HUES6 (cell line): ENCODE measurements at regions not wholly inside any gene's neighbourhood (a gene's known extent, or its start where the extent isn't known, plus 50 kb on each side); places are given as distances from the start of the nearest gene placed in this dataset.

ENCODE experiments used
- H3K27ac ChIP-seq: 2 replicates; pipeline ENCODE4 v1.7.0; 2013; ENCODE audit warnings: low read depth, mild to moderate bottlenecking, low read length, inconsistent platforms
- H3K27me3 ChIP-seq: 2 replicates; pipeline ENCODE4 v1.6.1; 2013; ENCODE audit warnings: low read length; ENCODE audit not compliant: control insufficient read depth, insufficient read depth
- H3K36me3 ChIP-seq: 2 replicates; pipeline ENCODE4 v1.6.1; 2013; ENCODE audit warnings: low read length; ENCODE audit not compliant: control insufficient read depth, insufficient read depth
- H3K4me1 ChIP-seq: 2 replicates; pipeline ENCODE4 v1.6.1; 2013; ENCODE audit warnings: low read length; ENCODE audit not compliant: control insufficient read depth, insufficient read depth
- H3K4me3 ChIP-seq: 2 replicates; pipeline ENCODE4 v1.5.1; 2013; ENCODE audit warnings: low read depth, low read length
- H3K9ac ChIP-seq: one replicate; pipeline ENCODE4 v1.6.1; 2013; ENCODE audit warnings: mild to moderate bottlenecking, low read length
- H3K9me3 ChIP-seq: 2 replicates; pipeline ENCODE4 v1.6.1; 2013; ENCODE audit warnings: low read depth, low read length; ENCODE audit not compliant: control insufficient read depth, insufficient read depth

DNA sequence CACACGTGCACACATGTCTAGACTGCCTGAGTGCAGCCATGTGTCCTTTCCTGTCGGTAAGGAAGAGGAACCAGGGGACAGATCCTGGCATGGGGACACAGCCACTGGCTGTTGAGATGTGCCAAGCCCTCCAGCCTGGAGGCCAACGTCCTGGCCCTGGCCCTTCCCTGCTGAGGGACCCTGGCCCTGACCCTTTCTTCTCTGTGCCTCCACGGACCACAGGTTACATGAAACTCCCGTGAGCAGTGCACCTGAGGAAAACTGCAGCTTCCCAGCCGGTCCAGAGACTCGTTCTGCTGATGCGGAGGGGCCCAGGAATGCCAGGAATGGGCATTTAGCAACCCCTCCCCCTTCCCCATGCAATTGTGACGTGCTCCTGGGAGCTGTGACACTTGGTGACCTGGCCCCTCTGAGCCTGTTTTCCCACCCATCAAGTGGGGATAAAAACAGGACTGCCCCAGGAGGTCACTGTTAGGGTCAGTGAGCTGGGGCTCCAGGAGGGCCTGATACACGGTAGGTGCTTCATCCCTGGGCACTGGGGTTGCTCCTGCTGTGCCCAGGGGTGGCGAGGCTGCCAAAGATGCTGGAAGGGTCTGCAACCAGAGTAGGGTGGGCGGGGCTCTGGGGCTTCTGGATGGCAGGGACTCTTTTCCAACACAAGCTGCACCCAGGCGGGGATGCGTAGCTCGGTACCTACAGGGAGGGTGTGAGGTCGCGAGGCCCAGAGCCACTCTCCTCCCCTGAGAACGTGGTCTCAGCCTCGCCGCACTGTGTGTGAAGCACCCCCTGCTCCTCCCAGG, 151.5 kb downstream of the C9orf50 start:
- peaks cover 1% of the 10 kb centered on the region for H3K9me3 ChIP-seq
- H3K27ac ChIP-seq, result no peak overlapping the region

GRCh38 chr9:129467739-129468666, 152.9 kb downstream of the C9orf50 start:
- Histone ChIP-seq H3K27ac (no peak overlapping the region), H3K9ac (no peak overlapping the region)

More for the DNA sequence above, 151.5 kb downstream of the C9orf50 start:
- Histone ChIP-seq H3K4me3 (no peak overlapping the region), H3K4me1 (peaks cover 58% of the 10 kb centered on the region), H3K9ac (peak overlapping the region; percentile 24), H3K27me3 (no peaks in the 10 kb centered on the region), H3K36me3 (no peaks in the 10 kb centered on the region)

GRCh38 chr9:129467004-129467588, 153.8 kb downstream of the C9orf50 start:
- peaks cover 54% of the 10 kb centered on the region for H3K4me1 ChIP-seq
- no peak overlapping the region for H3K27ac ChIP-seq
- H3K36me3 ChIP-seq, result no peaks in the 10 kb centered on the region
- H3K9ac ChIP-seq, result no peak overlapping the region
- H3K9me3 ChIP-seq, result no peaks in the 10 kb centered on the region
- H3K4me3 ChIP-seq, result no peak overlapping the region
- H3K27me3 ChIP-seq, result no peaks in the 10 kb centered on the region

More at GRCh38 chr9:129467739-129468666, 152.9 kb downstream of the C9orf50 start:
- Histone ChIP-seq H3K36me3 (no peaks in the 10 kb centered on the region), H3K4me1 (peaks cover 61% of the 10 kb centered on the region), H3K27me3 (no peaks in the 10 kb centered on the region), H3K4me3 (no peak overlapping the region), H3K9me3 (no peaks in the 10 kb centered on the region)

- H3K9me3 ChIP-seq, result no peaks in the 10 kb centered on the region
- H3K4me1 ChIP-seq, result peaks cover 51% of the 10 kb centered on the region
- H3K9ac ChIP-seq, result no peak overlapping the region
- no peaks in the 10 kb centered on the region for H3K27me3 ChIP-seq
- H3K36me3 ChIP-seq, result no peaks in the 10 kb centered on the region
- no peak overlapping the region for H3K27ac ChIP-seq
- H3K4me3 ChIP-seq, result no peak overlapping the region
Measured at GRCh38 chr9:129465834-129466535, 154.9 kb downstream of the C9orf50 start.

DNA sequence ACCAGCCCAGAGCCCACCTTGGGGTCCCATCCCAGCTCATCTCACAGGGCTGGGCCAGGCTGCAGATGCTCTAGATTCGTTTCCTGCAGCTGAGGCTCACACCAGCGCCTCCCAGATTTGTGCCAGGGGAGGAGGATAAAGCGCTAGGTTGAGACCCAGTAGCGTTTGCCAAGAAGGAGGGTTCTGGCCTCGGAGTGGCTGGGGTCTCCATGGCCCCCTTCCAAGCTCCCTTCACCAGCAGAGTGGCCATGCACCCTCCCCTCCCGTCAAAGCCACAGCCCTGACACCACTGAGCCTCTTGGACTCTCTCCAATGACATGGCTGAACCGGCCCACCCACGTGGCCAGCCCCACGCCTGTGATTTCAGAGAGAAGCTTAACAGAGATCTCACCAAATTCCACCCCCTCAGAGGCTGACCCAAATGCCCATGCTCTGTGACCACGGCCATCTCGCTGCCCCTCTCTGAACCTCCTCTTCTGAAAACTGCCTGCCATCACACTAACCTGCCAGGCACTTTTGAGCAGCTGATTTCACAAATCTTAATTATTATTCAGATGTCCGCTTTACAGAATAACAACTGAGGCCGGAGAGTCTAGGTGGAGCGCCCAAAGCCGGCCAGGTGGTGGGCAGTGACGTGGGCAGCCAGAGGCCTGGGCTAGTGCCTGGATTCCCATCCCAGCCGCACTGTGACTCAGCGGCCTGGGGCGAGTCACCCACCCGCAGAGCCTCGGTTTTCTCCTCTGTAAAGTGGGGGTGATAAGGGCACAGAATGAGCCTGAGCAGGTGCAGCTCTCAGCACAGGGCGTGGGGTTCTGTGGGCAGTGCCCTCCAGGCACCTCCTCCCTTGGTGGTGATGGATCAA, 155.7 kb downstream of the C9orf50 start:
- no peak overlapping the region for H3K9ac ChIP-seq
- H3K27ac ChIP-seq, result no peak overlapping the region
- no peaks in the 10 kb centered on the region for H3K36me3 ChIP-seq
- no peaks in the 10 kb centered on the region for H3K9me3 ChIP-seq
- peaks cover 48% of the 10 kb centered on the region for H3K4me1 ChIP-seq
- H3K27me3 ChIP-seq, result no peaks in the 10 kb centered on the region
- H3K4me3 ChIP-seq, result no peak overlapping the region

DNA sequence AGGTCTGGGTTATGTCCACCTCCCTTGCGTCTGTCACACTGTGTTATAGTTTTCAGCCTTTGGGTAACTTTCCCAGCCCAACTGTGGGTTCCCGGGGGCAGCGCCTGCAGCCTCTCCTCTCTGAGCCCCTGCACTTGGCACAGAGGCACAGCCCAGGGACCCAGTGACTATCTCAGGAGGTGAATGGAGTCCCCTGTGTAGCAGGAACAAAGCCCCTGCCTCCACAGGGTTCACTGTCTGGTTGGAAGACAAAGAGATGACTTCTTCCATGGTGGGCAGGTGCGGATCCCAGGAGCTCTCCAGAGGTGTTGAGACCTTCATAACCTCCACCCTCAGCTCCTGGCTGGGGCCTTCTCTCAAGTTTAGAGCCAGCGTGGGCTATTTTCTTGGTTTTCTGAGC, 156.9 kb downstream of the C9orf50 start:
- Histone ChIP-seq H3K4me3 (no peak overlapping the region), H3K4me1 (peaks cover 44% of the 10 kb centered on the region), H3K27me3 (no peaks in the 10 kb centered on the region; the same call in 1 of the 2 replicates), H3K9me3 (no peaks in the 10 kb centered on the region), H3K9ac (no peak overlapping the region), H3K36me3 (no peaks in the 10 kb centered on the region), H3K27ac (no peak overlapping the region)

GRCh38 chr9:129463477-129463876, 157.4 kb downstream of the C9orf50 start:
- Histone ChIP-seq H3K9me3 (no peaks in the 10 kb centered on the region), H3K36me3 (no peaks in the 10 kb centered on the region), H3K27me3 (no peaks in the 10 kb centered on the region; the same call in 1 of the 2 replicates), H3K4me3 (no peak overlapping the region), H3K4me1 (peaks cover 46% of the 10 kb centered on the region), H3K27ac (no peak overlapping the region), H3K9ac (no peak overlapping the region)

- H3K27ac ChIP-seq, result no peak overlapping the region
Measured at GRCh38 chr9:129462360-129462759, 158.5 kb downstream of the C9orf50 start.

DNA sequence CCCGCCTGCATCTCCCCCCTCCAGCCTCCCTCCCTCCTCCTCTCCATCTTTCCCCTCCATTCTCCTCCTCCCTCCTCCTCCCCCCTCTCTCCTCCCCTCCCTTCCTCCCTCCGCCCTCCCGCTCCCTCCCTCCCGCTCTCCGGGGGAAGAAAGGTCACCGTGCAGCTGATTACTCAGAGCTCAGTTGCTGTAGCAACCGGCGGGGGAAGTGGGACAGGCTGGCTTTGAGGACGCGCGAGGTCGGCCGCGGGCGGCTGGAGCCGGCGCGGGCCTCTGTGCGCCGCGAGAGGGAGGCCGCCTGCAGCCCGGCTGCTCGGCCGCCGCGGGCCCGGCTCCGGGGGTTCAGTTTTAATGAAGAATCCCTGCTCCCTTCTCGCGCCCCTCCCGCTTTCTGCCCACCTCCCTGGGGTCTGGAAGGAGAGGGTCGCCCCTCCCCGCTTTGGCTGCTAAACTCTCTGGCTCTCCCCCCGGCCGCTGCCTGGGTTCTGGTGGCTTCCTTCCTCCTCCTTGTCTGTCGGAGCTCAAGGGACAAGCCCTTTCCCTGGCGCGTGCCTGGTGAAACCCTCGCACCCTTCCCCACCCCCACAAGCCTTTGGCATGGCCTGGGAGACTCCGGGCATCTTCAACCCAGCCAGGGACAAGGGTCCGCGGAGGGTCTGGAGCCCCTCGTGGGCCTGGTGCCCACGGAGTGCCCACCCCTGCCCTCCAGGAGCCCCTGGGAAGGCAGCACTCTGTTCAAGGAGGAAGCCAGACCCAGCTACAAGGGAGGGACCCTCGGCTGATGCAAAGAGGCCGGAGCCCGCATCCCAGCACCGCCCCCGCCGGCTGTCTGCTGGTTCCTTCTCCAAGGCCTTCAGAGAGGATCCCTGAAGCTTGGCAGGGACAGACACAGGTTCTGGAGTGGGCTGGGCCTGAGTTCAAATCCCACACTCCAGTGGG, 160.3 kb downstream of the C9orf50 start:
- Histone ChIP-seq H3K9me3 (no peaks in the 10 kb centered on the region), H3K4me1 (peaks cover 41% of the 10 kb centered on the region), H3K27me3 (peaks cover 7% of the 10 kb centered on the region; the same call in 1 of the 2 replicates), H3K27ac (peak overlapping the region; percentile 90; the same call in 1 of the 2 replicates), H3K36me3 (no peaks in the 10 kb centered on the region), H3K9ac (peak overlapping the region; percentile 80), H3K4me3 (peak overlapping the region; percentile 68)

More at GRCh38 chr9:129462360-129462759, 158.5 kb downstream of the C9orf50 start:
- H3K4me3 ChIP-seq, result no peak overlapping the region
- no peaks in the 10 kb centered on the region for H3K36me3 ChIP-seq
- no peaks in the 10 kb centered on the region for H3K9me3 ChIP-seq
- H3K9ac ChIP-seq, result no peak overlapping the region
- peaks cover 4% of the 10 kb centered on the region; the same call in 1 of the 2 replicates for H3K27me3 ChIP-seq
- peaks cover 46% of the 10 kb centered on the region for H3K4me1 ChIP-seq
